A549 (cell line): ENCODE measurements at regions not wholly inside any gene's neighbourhood (a gene's known extent, or its start where the extent isn't known, plus 50 kb on each side); places are given as distances from the start of the nearest gene placed in this dataset.

ENCODE experiments used
- ATAC-seq, 2 experiments: fragments of 200-7000 bp in 1 of 2; fragments of >200 bp in 1 of 2; cut with Nextera tagmentation in 1 of 2; cut with Tn5 transposase in 1 of 2; 3 replicates each; pipeline versions ENCODE4 v1.8.0 to v1.9.1; 2018 to 2020; ENCODE audit warnings: mild to moderate bottlenecking in 1 of 2, moderate library complexity in 1 of 2
- CTCF ChIA-PET: fragments of 300-600 bp; sonication (Branson Sonifier 250); formaldehyde crosslinking; extraction: SDS; loops from one replicate; lab custom pipeline; 2021; ENCODE audit warnings: antibody characterized with exemption, inconsistent platforms; lab: Yijun Ruan, JAX
- POLR2A ChIA-PET: fragments of 350-600 bp; formaldehyde crosslinking; extraction: SDS; loops from one replicate; lab custom pipeline; 2021; ENCODE audit warnings: antibody characterized with exemption, inconsistent platforms; lab: Yijun Ruan, JAX
- DNase-seq, 2 experiments: peaks; one replicate each; pipeline versions ENCODE4 v3.0.0 to v3.0.0-alpha.2; 2011 to 2016; ENCODE audit warnings: low read depth in 1 of 2, low spot score in 1 of 2
- FAIRE-seq: peaks from 2 replicates; lab custom pipeline; 2011; peaks lifted over from hg19 to GRCh38; lab: Jason Lieb, UNC
- H3K27ac ChIP-seq, 2 experiments: fragments of >200 bp; sonication (Bioruptor Twin); formaldehyde crosslinking; 3 replicates each; pipeline ENCODE4 v1.5.1; 2016 to 2017
- H3K4me1 ChIP-seq: fragments of >200 bp; sonication (Bioruptor Twin); formaldehyde crosslinking; 3 replicates; pipeline ENCODE4 v1.6.1; 2016
- H3K4me2 ChIP-seq: fragments of >200 bp; sonication (Bioruptor Twin); formaldehyde crosslinking; 3 replicates; pipeline ENCODE4 v1.6.1; 2016
- H3K4me3 ChIP-seq: fragments of >200 bp; sonication (Bioruptor Twin); formaldehyde crosslinking; 3 replicates; pipeline ENCODE4 v1.5.1; 2016
- H3K9me3 ChIP-seq: fragments of >200 bp; sonication (Bioruptor Twin); formaldehyde crosslinking; 3 replicates; pipeline ENCODE4 v1.6.1; 2016
- ATOH8 ChIP-seq: fragments of 250-450 bp; sonication (Bioruptor Pico); IDR thresholded peaks from 2 replicates; pipeline ENCODE4 v1.5.0; 2020; ENCODE audit warnings: low read depth, mild to moderate bottlenecking, moderate library complexity
- BCL3 ChIP-seq: fragments of >200 bp; sonication (Bioruptor Twin); formaldehyde crosslinking; IDR thresholded peaks from 3 replicates; pipeline ENCODE4 v1.6.1; 2016
- CEBPB ChIP-seq, 2 experiments: fragments of >200 bp in 1 of 2; sonication (Bioruptor Twin) in 1 of 2; formaldehyde crosslinking in 1 of 2; IDR thresholded peaks; 2 replicates each; pipeline ENCODE4 v1.6.1; 2012 to 2016
- CHD2 ChIP-seq: fragments of 150-350 bp; IDR thresholded peaks from 2 replicates; pipeline ENCODE4 v1.6.1; 2014; ENCODE audit warnings: low read length; ENCODE audit not compliant: partially characterized antibody
- EHF ChIP-seq: fragments of 250-450 bp; sonication (Bioruptor Pico); IDR thresholded peaks from 2 replicates; pipeline ENCODE4 v1.5.0; 2020; ENCODE audit warnings: mild to moderate bottlenecking
- ELK1 ChIP-seq: fragments of 150-350 bp; IDR thresholded peaks from 2 replicates; pipeline ENCODE4 v1.6.1; 2014; ENCODE audit warnings: low read depth, mild to moderate bottlenecking, low read length
- ESRRA ChIP-seq: fragments of 150-350 bp; IDR thresholded peaks from 2 replicates; pipeline ENCODE4 v1.6.1; 2014; ENCODE audit warnings: mild to moderate bottlenecking, low read length, borderline replicate concordance
- FOSB ChIP-seq: fragments of 250-450 bp; sonication (Bioruptor Pico); IDR thresholded peaks from 2 replicates; pipeline ENCODE4 v1.5.0; 2020; ENCODE audit warnings: mild to moderate bottlenecking, moderate library complexity
- FOXS1 ChIP-seq: fragments of 250-450 bp; sonication (Bioruptor Pico); IDR thresholded peaks from 2 replicates; pipeline ENCODE4 v1.5.0; 2020; ENCODE audit warnings: mild to moderate bottlenecking, moderate library complexity
- HDAC2 ChIP-seq: fragments of 200-600 bp; sonication (generic); IDR thresholded peaks from 2 replicates; pipeline ENCODE4 v1.6.1; 2016
- HEYL ChIP-seq: fragments of 250-450 bp; sonication (Bioruptor Pico); IDR thresholded peaks from 2 replicates; pipeline ENCODE4 v1.8.0; 2021; ENCODE audit warnings: mild to moderate bottlenecking, moderate library complexity
- HOXB13 ChIP-seq: fragments of 250-450 bp; sonication (Bioruptor Pico); IDR thresholded peaks from 2 replicates; pipeline ENCODE4 v1.5.0; 2020; ENCODE audit warnings: low read depth, mild to moderate bottlenecking, moderate library complexity
- HOXB5 ChIP-seq: fragments of 250-450 bp; sonication (Bioruptor Pico); IDR thresholded peaks from 2 replicates; pipeline ENCODE4 v1.5.0; 2020; ENCODE audit warnings: mild to moderate bottlenecking, moderate library complexity
- JUN ChIP-seq, 2 experiments: fragments of >200 bp; sonication (Bioruptor Twin); formaldehyde crosslinking; IDR thresholded peaks; 2 replicates in 1 of 2; 3 replicates in 1 of 2; pipeline ENCODE4 v1.6.1; 2016 to 2017
- JUNB ChIP-seq: fragments of >200 bp; sonication (Bioruptor Twin); formaldehyde crosslinking; IDR thresholded peaks from 2 replicates; pipeline ENCODE4 v1.6.1; 2016
- KDM5A ChIP-seq: fragments of 200-600 bp; sonication (generic); IDR thresholded peaks from 2 replicates; pipeline ENCODE4 v1.6.1; 2016; ENCODE audit warnings: antibody characterized with exemption, mild to moderate bottlenecking
- MAFK ChIP-seq: fragments of 450-650 bp; IDR thresholded peaks from 2 replicates; pipeline ENCODE4 v1.6.1; 2014; ENCODE audit not compliant: partially characterized antibody
- NPAS2 ChIP-seq: fragments of 250-450 bp; sonication (Bioruptor Pico); IDR thresholded peaks from 2 replicates; pipeline ENCODE4 v1.8.0; 2022; ENCODE audit warnings: mild to moderate bottlenecking, moderate library complexity, borderline replicate concordance
- RAD21 ChIP-seq, 2 experiments: fragments of >200 bp in 1 of 2; sonication (Bioruptor Twin) in 1 of 2; formaldehyde crosslinking in 1 of 2; IDR thresholded peaks in 1 of 2; conservative IDR thresholded peaks in 1 of 2; 2 replicates in 1 of 2; 3 replicates in 1 of 2; pipeline ENCODE4 v1.6.1; 2012 to 2018; ENCODE audit warnings: inconsistent platforms in 1 of 2
- RARB ChIP-seq: fragments of 250-450 bp; sonication (Bioruptor Pico); IDR thresholded peaks from 2 replicates; pipeline ENCODE4 v1.8.0; 2021; ENCODE audit warnings: mild to moderate bottlenecking, moderate library complexity
- RCOR1 ChIP-seq: fragments of 150-350 bp; IDR thresholded peaks from 2 replicates; pipeline ENCODE4 v1.6.1; 2014; ENCODE audit warnings: antibody characterized with exemption, low read length, low read depth
- RFX5 ChIP-seq: fragments of 450-650 bp; IDR thresholded peaks from 2 replicates; pipeline ENCODE4 v1.7.1; 2014; ENCODE audit warnings: antibody characterized with exemption, mild to moderate bottlenecking, moderate library complexity
- RNF2 ChIP-seq: fragments of 200-600 bp; sonication (generic); IDR thresholded peaks from 2 replicates; pipeline ENCODE4 v1.6.1; 2016; ENCODE audit warnings: low read depth, mild to moderate bottlenecking, antibody characterized with exemption, moderate library complexity, borderline replicate concordance
- TFCP2L1 ChIP-seq: fragments of 250-450 bp; sonication (Bioruptor Pico); IDR thresholded peaks from 2 replicates; pipeline ENCODE4 v1.5.0; 2021; ENCODE audit warnings: mild to moderate bottlenecking
- ZC3H11A ChIP-seq: fragments of 450-650 bp; IDR thresholded peaks from 2 replicates; pipeline ENCODE4 v1.6.1; 2014; ENCODE audit warnings: antibody characterized with exemption, mild to moderate bottlenecking
- ZNF302 ChIP-seq: fragments of 250-450 bp; sonication (Bioruptor Pico); IDR thresholded peaks from 2 replicates; pipeline ENCODE4 v1.9.0; 2021; ENCODE audit warnings: inconsistent platforms, mild to moderate bottlenecking, moderate library complexity
- WGBS: methylation state at CpG from one replicate; pipeline ENCODE4 v1.1.6; 2017; ENCODE audit errors: missing lambda C conversion rate; 5-methylcytosine and 5-hydroxymethylcytosine counted together

GRCh38 chr11:103594283-103594682 is 442.2 kb upstream of the DDI1 start (continued):
- TF ChIP-seq FOXS1, result no peak
- TF ChIP-seq EHF (CRISPR knock-in tag), result no peak
- TF ChIP-seq ESRRA, result no peak
- no peak for TF ChIP-seq HOXB13
- TF ChIP-seq RCOR1, result no peak
- no peak for TF ChIP-seq JUN (IDR thresholded peaks at IDR 0.05)
- no peak for TF ChIP-seq RARB (CRISPR knock-in tag)
- TF ChIP-seq ELK1, result no peak
- TF ChIP-seq CHD2, result no peak

GRCh38 chr11:103596315-103596714 is 440.1 kb upstream of the DDI1 start:
- POLR2A ChIA-PET, result no interaction called here

More at GRCh38 chr11:103596315-103596714, 440.1 kb upstream of the DDI1 start:
- TF ChIP-seq FOSB (CRISPR knock-in tag), result no peak
- TF ChIP-seq RAD21 (conservative IDR thresholded peaks at IDR 0.05 in 1 of 2, IDR thresholded peaks at IDR 0.05 in 1 of 2), result no peak
- no peak for TF ChIP-seq RNF2
- TF ChIP-seq HOXB5 (CRISPR knock-in tag), result no peak
- no peak for TF ChIP-seq HDAC2
- TF ChIP-seq BCL3, result no peak
- TF ChIP-seq HEYL (CRISPR knock-in tag), result no peak
- no peak for TF ChIP-seq KDM5A
- no peak for TF ChIP-seq ELK1
- no peak for TF ChIP-seq ZNF302 (CRISPR knock-in tag)
- TF ChIP-seq MAFK, result no peak
- no peak for TF ChIP-seq NPAS2 (CRISPR knock-in tag)
- TF ChIP-seq CEBPB (IDR thresholded peaks at IDR 0.05), result no peak
- TF ChIP-seq RFX5, result no peak
- no peak for TF ChIP-seq TFCP2L1
- no peak for TF ChIP-seq JUNB
- no peak for TF ChIP-seq ZC3H11A
- TF ChIP-seq ATOH8 (CRISPR knock-in tag), result no peak
- TF ChIP-seq, all 56 proteins: peak for 0
- no peak for ATAC-seq
- DNase-seq, result no peak
- H3K9me3 ChIP-seq, result no peaks in the 10 kb centered on the region
- FAIRE-seq, result no peak
- H3K27ac ChIP-seq, result no peak overlapping the region
- H3K4me2 ChIP-seq, result no peak overlapping the region
- H3K4me1 ChIP-seq, result no peaks in the 10 kb centered on the region
- 79% methylated on average over 3 of the region's 3 CpGs for WGBS
- CTCF ChIA-PET, result interaction anchor here (1.5 kb wide), 1 partner anchor 42 kb away, joined by 4 read pairs; no protein-coding TSS in a partner anchor
- H3K4me3 ChIP-seq, result no peak overlapping the region
